Activated gamma-delta T cell treated with anti-CD3 and anti-CD28 coated beads, Interleukin-2, amount 50 U/mL, for 16 hours (primary cell): ENCODE measurements at regions not wholly inside any gene's neighbourhood (a gene's known extent, or its start where the extent isn't known, plus 50 kb on each side); places are given as distances from the start of the nearest gene placed in this dataset.

Experiments used
- DNase-seq: peaks from one replicate; pipeline ENCODE4 v3.0.0-alpha.2; 2020; ENCODE audit warnings: low read depth

DNA sequence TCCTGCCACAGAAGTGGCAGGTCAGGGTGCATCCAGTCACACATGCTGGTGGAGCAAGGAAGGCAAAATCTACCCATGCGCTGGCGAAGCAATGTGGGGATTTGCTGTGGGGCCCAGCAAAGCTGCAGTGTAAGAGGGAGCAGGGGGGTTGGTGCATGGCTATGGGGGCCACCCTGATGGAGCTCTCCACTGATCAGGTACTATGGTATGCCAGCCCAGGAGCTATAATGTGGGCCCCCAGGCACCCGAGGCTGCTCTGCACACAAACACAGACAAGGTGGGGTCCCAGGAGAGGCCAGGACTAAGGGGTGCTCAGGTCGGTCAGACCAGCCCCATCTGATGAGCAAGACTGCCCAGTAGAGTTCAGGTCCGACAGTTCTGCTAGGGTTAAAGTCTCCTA is 213.5 kb downstream of the ZC3H11B start:
- DNase-seq, result no peak

DNA sequence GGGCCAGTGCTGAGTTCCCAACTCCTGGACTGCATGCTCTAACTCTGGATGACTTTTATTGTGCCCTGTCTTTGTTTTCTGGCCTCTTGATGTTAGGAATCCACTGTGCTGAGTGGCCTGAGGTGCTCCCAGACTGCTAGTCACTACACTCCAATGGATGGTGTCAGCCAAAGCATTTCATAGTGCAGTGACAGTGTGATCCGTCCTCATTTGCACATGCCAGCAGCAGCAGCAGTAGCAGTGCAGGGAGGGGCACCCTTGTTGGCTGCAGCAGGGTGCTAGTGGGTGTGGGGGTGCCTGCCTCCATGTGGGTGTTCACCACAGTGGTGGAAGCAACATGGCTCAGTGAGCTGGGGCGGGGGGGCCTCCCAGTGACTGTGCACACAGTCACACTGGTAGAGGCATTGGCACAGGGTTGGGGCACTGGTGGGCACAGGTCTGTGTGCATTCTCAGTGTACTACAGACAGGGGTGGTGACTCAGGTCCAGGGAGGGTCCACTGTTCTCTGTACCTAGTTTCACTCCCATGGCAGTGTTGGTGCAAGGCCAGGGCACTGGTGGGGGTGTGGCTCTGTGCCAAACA is 214.0 kb downstream of the ZC3H11B start:
- no peak for DNase-seq

DNA sequence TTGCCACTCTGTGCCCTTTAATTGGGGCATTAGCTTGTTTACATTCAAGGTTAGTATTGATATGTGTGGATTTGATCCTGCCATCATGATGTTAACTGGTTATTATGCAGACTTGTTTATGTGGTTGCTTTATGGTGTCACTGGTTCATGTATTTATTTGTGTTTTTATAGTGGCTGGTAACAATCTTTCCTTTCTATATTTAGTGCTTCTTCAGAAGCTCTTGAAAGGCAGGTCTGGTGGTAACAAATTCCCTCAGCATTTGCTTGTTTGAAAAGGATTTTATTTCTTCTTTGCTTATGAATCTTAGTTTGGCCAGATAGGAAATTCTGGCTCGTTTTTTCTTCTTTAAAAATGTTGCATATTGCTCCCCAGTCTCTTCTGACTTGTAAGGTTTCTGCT is 215.4 kb downstream of the ZC3H11B start:
- DNase-seq, result no peak

DNA sequence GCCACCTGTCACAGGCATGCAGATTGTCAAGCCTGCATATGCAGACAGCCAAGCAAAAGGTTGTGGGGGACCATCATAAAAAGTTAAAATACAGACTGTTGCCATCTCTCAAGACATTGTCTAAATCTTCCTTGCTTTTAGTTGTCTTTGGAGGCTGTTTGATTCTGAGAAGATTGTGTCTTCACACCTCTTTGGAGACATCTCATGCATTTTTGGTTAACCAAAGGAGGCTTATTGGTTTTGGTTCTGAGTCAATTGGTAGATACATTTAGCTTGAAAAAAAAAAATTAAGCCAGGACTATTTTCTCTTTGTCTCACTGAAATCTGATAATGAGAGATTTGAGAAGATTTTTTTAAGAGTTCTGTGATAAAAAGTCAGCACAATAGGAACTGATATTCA is 217.6 kb downstream of the LYPLAL1 start:
- DNase-seq, result no peak

DNA sequence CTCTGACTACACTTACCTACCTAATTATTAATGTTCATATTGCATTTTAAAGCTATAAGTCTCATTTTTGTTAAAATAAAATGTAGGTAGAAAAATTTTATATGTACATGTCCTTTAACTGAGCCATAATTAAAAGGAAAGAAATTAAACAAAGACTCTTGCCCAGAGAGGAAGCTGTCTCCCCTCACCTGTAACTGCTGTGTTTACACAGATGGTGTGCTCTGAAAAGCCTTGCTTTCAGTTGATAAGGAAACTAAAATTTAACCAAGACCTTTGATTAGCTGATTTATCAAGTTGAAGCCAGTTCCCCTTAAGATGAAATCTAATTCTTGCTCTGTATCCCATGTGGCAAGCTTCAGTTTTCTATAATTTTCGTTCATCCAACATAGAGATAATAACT is 213.5 kb downstream of the LYPLAL1 start:
- no peak for DNase-seq

DNA sequence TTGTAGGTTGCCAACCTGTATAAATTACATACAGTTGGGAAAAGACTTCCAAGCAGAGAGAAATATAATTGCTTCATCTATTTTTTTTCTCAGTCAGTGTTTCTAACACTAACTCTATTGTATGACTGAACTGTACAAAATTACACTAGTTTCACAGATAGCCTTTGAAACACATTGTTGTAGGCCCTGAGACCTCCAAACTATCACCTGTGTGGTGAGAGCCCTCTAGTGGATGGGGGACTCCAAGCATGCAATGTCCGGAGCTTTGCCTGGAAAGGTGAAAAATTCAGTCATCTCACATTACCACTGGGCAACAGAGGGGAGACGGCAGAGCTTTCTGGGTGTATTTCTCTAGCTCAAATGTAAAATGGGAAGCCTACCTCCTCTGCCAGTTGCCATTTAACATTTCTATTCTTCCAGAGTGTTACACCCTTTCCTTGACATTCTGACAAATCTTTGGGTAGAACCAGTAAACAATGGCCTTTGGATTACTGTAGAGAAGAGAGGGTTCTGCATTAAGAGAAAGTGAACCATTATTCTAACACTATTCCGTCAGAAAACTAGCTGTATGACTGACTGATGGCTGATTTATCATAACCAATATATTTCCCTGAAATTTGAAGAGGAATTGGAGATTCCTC is 212.2 kb downstream of the LYPLAL1 start:
- no peak for DNase-seq

DNA sequence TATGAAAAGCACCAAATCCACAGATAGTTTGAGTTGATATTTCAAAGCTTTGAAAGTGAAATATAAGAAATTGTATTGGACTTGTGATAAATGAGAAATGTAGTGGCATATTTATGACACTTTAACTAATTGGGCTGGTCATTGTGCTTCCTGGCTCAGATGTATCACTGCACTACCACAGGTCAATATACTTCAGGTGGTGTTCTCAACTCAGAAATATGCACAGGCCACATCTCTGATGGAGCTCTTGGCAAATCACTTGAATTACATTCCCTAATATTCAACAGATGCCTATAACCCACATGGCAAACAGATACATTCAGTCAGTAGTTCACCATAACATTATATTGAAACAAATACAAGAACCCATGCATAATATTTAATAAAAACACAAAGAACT is 209.6 kb downstream of the LYPLAL1 start:
- no peak for DNase-seq

DNA sequence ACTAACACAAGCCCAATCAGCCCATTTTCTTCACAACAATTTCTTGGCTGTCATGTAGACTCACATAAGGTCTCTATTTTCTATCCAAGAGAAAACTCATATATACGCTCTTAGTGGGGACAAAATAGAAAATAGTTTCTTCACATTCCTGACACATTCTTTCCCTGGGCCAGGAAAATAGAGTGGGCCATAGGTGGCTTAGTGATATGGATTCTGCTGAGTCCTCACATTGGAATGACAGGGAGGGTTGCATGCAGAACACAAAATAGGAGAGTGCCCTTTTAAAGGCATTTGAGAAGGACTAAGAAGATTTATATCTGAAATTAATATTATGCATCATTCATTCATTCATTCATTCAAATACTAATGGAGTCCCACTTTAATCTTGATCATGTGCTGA is 207.7 kb downstream of the LYPLAL1 start:
- no peak for DNase-seq

DNA sequence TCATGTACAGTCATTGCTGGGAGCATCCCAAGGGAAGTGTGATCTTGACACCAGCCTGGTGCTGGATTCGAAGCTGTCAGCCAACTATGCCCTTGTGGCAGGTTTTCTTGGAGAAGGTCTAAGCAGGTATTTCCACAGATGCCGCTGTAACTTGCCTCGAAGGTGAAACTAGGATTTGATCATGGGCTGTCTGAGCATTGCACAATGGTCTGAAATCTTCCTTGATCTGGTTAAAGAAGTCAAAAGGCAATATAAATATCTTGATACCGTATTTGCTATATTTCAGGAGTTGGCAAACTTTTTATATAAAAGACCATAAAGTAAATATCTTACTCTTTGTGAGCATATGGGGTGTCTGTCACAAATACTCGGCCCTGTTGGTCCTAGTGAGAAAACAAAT is 206.8 kb downstream of the LYPLAL1 start:
- no peak for DNase-seq

DNA sequence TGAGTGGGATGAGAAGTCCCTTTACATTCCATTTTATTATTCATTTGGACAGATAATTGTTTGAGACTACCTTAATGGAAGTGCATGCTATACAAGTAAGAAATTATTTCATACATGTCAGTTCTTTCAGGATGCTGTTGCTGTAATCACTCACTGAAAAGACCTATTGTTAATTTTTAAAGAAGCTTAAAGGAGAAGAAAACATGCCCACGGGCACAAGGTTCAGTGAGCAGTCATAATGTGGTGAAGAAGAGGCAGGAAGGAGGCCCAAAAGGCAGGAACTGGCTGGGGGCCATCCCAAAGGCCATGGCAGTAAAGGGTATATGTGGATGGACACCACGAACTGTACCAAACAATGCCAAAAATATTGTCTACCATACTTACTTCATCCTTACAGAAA is 206.0 kb downstream of the LYPLAL1 start:
- DNase-seq, result no peak

DNA sequence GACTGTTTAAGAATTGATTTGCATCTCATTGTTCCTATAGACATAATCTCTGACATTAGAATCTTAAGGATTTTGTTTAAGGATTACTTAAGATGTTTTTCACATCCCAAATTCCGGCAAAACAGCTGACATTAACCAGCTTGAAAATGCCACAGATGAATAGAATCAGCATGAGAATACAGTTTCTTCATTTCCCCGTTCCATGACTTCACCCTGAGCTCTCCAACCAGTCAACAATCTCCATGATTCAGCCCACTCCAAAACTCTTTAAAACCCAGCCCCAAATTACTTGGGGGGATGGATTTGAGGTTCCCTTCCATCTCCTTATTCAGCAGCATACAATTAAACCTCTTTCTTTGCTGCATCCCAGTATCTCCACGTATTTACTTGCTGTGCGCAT is 201.0 kb downstream of the LYPLAL1 start:
- no peak for DNase-seq

DNA sequence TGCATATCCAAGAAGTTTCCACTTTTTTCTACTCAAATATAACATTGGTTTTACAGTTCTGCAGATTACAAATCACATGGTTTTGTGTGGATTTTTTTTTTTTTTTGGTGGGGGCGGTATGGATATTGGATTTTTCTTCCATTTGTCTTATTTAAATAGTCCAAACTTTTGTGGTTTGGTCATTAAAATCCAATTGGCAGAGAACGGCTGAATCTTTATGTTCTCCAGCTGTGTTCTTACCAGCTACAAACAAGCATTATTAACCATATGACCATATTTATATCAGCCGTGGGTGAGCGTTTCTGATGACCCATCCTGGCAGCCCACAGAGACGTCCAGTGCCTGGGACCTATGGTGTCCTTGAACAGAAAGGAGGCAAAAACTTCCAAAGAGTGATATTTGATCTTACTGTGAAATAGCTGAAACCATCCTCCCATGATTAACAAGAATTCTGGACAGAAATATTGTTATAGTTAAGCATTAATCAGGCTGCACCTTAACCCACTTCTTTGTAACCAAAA is 200.4 kb downstream of the LYPLAL1 start:
- DNase-seq, result no peak

DNA sequence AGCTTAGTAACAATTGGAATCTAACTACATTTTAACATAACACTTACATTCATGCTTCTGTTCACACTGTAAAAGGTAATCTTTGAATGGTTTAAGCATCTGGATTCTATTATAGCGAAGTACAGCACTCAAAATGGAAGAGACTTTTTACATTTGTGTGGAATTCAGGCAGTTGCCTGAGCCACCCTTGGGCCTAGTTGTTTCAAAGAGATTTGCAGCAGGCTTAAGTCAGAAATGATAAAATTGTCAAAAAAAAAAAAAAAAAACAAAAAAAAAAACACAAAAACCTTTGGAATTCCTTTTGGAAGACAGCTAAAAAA is 199.9 kb downstream of the LYPLAL1 start:
- no peak for DNase-seq

DNA sequence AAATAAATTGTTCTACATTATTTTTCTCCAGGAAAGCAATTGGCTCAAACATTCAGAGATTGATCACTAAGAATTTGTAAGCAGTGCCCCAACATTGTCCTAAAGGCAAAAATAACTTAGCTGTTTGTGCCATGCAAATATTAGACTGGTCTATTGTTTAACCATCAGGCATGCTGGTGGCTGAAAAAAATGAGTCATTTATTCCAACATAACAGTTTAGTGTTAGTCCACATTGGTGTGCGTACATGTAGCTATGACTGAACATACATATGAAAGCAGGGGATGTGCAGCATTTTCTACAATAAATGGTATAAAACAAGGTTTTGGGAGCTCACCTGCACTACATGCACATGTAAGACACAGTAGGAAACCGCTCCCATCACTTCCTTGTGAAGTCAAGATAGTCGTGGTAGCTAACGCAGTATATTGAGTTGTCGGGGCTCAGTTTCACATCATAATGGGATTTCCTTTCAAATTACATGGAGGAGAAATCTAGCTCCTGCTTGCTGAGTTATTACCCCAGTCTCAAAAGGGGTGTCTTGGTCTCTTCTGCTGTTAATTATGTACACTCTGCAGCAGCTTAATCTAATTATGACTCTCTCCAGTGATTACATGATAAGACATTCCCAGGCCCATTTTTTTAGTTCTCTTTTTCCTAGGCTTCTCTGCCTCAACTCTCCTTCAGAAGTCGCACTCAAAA is 199.4 kb downstream of the LYPLAL1 start:
- DNase-seq, result no peak

DNA sequence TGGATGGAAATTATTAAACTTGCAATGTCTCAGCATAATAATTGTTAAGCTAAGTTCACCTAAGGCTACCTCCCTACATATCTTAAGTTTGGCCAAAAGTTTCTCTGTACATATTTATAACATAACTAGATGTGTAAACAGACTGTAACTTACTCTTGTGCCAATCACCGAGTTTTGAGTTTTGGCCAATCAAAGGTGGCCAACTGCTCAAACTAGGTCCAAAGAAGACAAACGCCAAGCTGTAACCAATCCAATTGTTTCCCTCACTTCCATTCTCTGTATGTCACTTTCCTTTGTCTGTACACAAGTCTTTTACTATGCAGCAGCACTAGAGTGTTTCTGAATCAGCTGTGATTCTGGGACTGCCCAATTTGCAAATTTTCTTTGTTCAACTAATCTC is 197.8 kb downstream of the LYPLAL1 start:
- no peak for DNase-seq

DNA sequence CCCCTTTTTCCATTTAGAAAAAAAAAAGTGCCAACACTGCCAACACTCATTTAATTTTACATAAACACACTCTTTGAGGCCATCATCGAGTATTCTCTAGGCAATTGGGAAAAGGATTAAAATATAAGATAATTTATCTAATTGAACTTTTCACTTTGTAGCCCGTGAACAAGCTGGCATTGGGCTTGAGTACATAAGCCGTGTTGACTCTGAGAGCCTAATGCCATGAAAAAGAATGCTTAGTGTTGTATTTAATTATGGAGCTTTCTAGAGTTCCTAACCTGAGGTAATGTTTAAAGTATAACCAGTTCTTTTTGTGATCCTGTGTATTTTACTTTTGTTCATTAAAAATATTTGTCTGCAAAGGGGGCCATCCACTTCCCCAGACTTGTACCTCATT is 193.8 kb downstream of the LYPLAL1 start:
- no peak for DNase-seq

DNA sequence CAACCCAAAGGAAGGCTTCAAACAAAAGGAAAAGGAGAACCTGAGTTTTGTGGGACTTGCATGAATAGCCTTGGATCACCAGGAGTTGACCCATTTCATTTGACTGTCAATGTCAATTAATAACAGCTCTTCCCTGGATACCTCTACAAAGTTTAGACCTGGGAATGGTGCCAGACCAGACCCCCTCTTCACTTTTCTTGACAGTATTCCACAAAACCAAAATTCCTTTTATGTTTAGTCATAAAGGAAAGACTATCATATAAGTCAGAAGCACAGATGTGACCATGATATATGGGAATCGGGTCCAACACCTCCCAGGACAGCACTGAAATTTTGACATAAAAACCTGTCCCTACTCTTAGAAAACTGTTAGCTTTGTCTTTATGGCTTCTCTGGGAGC is 191.8 kb downstream of the LYPLAL1 start:
- no peak for DNase-seq

DNA sequence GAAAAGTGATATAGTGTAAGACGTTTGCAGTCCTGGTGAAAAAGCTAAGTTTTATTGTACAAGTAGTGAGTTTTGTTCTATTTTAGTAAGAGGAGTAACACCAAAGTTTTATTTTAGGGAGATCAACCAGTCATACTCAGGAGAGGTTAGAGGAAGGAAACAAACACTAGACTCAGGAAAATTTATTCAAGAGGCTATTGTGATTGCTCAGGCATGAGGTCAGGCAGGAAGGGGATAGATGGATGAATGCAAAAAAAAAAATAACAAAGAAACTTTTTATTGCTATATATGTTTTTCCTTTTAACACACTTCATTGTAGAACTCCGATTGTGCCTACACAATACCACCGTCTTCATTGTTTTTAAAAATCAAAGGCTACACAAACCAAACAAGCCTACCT is 189.0 kb downstream of the LYPLAL1 start:
- DNase-seq, result no peak

DNA sequence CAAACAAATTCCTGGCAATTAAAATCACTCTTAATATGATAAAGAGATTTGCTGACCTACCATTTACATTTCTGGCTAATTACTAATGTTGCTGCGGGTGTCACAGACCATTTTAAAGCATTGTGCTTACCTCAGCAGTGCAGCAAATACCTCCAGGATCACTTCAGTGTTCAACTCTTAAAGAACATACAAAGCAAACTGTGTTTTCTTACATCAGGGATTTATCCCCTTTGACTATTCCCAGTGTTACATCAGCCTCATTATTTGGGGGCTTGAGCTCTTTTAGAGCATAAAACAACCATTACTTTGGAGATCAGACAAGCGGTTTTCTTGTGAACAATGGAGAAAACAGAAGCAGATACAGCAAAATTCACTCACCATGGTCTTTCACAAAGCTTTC is 185.4 kb downstream of the LYPLAL1 start:
- DNase-seq, result no peak

DNA sequence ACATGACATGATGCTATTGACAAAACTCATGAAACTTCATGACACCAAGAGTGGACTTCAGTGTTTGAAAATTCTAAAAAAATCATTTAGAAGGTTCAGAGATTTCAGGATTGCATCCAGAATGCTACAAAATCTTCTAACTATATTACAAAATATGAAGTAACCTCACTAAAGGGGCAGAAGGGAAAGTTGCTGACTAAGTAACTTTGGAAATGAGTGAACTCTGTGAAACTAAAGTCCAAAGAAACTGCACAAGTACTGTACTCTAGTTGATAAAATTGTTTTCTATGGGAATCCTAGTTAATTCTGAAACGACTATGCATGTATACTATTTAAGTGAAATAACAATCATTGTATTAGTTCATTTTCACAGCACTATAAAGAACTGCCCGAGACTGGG is 184.4 kb downstream of the LYPLAL1 start:
- no peak for DNase-seq

DNA sequence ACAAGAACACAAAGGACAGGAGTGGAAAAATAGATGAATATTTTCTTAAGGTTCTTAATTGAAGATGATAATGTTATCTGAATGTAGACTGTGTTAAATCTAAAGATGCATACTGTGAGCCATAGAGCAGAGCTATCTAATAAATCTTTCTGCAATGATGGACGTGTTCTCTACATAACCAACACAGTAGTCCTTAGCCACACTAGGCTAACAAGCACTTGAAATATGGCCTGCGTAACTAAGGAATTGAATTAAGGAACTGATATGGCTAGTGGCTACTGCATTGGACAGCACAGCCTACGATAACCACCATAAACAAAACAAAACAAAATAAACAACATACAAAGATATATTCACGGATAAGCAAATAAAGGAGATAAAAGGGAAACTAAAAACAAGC is 181.3 kb downstream of the LYPLAL1 start:
- DNase-seq, result no peak

DNA sequence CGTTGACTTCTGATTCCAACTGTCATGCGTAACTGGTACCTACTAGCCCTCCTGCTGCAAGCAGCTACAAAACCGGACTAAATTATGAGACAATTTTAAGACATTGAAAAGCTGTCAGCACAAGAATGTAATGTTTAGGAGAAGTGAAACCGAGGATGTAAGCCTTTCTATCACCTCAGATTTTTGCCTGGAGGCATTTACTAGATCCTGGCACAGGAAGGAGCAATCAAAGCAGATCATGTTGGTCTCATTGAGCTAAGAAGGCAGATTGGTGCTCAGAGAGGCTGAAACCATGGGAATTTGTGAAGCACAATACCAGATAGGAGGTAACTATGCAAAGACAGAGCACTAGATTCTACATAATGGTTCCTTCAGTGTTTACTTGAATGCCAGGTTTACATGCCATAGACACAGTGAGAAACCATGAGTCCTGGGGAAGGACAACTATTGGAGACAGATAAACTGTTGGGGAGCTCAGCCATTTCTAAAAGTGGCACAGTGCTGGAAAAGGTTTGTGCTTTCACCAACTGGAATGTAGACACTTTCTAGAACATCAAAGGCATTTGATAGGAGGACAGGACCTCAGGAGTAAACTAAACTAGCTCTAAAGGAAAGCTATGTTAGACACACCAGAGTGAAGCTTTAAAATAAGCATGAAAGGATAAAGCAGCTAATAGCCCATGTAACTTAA is 179.4 kb downstream of the LYPLAL1 start:
- no peak for DNase-seq
